HG03280 (cell line): ENCODE measurements at regions not wholly inside any gene's neighbourhood (a gene's known extent, or its start where the extent isn't known, plus 50 kb on each side); places are given as distances from the start of the nearest gene placed in this dataset.
"Not testable (repeated sequence)": the region's sequence is repeated elsewhere in the genome, so short reads cannot be mapped to it uniquely, and the experiment has no call there.

Experiments
- ATAC-seq: cut with Tn5 transposase; IDR thresholded peaks from one replicate; pipeline ENCODE4 v1.9.1; 2021; ENCODE audit warnings: mild to moderate bottlenecking, moderate library complexity; ENCODE audit not compliant: unreplicated experiment

DNA sequence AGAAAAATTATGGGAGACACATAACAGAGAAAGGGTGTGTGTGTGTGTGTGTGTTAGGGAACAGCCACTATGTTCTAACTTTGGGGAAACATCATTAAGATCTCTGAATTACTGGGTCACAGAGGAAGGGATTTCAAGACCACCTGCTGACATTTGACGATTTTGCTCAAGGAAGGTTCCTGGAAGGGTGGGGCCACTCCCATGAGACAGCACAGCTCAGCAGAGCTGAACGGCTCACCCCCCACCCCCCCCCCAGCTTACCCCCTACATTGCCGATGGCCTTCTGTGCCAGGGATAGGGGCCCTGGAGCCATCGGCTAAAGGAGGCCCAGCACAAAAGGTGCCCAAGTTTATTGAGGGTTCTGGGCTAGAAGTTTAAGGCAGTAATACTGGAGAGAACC, 122.4 kb downstream of the NPIPB11 start:
- ATAC-seq, result not testable (repeated sequence)

GRCh38 chr16:29278097-29278871, 128.2 kb downstream of the NPIPB11 start:
- ATAC-seq, result not testable (repeated sequence)

DNA sequence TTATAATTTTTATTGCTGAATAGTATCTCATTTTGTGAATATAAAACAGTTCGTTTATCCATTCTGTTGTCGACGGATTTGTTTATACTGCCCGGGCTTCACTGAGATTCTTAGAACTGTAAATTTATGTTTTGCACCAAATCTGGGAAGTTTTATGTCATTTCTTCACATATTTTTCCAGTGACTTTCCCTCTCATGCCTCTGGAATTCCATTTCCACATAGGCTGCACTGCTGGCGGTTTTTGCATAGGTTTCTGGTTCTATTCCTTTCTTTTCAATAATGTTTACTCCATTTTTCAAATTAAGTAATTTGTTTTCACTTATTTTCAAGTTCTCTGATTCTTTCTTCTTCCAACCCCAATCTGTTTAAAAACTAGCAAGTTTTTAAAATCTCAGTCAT, 130.1 kb downstream of the NPIPB11 start:
- not testable (repeated sequence) for ATAC-seq

DNA sequence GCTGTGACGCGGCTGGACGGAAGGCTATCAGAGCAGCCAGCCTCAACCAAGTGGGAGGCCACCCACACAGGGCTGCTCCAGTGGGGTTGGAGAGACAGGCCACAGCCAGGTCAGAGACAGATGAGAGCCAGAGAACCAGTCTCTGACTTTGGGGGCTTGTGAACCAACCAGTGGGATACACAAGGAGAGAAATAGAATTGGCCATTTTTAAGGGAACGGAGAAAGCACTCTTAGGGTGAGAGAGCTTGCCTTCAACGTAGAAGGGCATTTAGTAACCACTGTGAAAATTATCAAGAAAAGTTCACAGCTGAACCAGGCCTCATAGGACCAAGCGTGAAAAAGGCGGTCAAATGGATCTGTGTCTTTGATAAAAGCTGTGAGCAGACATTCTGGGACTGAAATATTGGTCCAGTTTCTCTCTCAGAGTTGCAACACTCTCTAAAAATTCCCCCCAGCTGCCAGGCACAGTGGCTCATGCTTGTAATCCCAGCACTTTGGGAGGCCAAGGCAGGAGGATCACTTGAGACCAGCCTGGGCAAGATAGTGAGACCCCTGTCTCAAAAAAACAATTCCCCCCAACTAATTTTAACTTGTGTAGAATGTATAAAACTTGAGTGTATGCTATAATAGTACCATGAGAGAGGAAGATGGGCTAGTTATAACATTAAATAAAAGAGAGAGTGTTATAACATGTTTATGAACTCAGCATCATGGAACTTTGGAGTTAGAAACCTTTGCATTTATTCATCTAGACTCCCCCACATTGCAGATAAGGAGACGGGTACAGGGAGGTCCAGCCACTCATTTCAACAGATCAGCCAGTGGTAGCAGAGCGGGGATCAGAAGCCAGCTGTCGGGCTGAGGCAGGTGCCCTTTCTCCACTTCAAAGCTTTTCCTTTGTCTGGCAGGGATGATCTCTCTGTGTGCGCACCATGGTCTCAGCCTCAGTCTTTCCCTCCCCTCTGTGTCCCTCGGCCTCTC, 132.2 kb downstream of the NPIPB11 start:
- ATAC-seq, result not testable (repeated sequence)

- ATAC-seq, result not testable (repeated sequence)
Measured at GRCh38 chr16:29273298-29274054, 133.0 kb downstream of the NPIPB11 start.

DNA sequence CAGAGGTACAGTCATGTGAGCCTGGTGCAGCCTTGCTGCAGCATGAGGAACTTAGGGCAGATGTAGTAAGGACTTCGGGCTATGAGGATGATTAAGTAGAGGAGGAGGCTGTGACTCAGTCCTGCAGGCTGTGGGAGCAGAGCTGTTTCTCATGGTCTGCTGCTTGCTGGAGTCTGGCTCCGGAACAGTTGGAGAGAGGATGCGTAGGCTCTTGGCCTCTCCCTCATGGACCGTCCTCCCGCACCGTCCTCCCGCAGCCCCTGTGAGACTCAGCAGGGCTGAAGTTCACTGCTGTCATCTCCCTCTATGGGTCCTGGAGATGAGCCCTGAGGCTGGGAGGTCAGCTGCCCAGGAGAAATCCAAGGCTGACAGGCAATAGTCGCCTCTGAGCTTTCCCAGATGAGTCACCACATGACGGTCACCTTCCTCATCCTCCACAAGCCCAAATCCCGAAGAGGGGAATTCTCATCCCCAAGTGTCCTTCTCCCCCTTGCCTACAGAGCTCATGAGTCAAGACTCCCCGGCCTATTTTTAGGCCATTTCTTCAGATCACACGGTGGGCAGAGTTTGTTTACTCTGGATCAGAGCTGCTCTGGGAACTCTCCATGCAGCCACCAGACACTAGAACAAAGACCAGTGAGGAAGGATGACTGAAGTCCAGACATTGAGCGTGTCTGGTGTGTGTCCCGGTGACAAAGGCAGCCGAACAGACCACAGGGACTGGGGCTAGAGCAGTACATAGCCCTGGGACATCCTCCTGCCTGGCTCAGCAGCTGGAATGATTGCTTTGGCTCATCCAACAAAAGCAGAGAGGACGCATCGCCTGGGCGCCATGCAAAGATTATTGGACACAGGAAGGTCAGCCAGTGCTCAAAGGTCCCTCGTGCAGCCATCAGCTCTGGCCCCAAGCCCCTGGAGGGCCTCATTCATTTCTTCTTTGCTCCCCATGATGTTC, 134.5 kb downstream of the NPIPB11 start:
- ATAC-seq, result not testable (repeated sequence)

DNA sequence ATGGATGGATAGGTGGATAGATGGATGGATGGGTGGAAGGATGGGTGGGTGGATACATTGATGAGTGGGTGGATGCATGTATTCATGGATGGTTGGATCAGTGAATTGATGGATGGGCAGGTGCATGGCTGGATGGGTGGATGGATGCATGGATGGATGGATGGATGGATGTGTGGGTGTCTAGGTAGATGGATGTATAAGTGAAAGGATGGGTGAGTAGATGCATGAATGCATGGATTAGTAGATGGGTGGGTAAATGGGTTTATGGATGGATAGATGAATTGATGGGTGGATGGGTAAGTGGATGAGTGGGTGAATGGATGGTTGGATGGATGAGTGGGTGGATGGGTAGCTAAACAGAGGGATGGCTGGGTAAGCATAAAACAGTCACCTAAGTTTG, 135.6 kb downstream of the NPIPB11 start:
- ATAC-seq, result not testable (repeated sequence)

- not testable (repeated sequence) for ATAC-seq
Measured at GRCh38 chr16:29270033-29270432, 136.5 kb downstream of the NPIPB11 start.

DNA sequence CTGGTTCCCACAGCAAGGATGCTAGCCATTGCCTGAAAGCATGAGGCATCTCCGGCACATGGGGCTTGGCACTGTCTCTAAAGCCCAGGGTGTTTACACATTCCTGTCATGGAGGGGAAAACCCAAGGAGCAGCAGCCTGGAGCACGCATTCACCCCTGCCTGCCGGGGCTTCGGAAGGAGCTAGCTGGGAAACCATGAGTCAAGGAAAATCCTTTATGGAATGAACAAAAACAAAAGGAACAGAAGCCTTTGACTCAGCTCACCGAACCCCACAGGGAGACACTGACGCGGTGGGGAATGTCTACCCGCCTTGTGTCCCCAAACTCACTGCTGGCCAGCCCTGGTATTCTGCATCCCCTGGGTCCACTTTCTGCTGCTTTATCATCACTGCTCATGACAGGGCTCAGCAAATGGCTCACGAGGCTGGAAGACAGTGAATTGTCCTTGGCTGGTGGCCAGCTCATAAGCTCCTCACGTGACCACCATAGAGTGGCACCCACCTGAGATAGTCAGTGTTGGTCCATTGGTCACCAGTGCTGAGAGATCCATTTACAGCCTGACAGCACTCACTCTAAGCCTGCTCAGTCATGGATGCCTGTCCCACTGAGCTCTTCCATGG, 137.2 kb downstream of the NPIPB11 start:
- not testable (repeated sequence) for ATAC-seq

- ATAC-seq, result not testable (repeated sequence)
Measured at GRCh38 chr16:29268785-29269191, 137.7 kb downstream of the NPIPB11 start.

GRCh38 chr16:29268348-29268747, 138.2 kb downstream of the NPIPB11 start:
- not testable (repeated sequence) for ATAC-seq

DNA sequence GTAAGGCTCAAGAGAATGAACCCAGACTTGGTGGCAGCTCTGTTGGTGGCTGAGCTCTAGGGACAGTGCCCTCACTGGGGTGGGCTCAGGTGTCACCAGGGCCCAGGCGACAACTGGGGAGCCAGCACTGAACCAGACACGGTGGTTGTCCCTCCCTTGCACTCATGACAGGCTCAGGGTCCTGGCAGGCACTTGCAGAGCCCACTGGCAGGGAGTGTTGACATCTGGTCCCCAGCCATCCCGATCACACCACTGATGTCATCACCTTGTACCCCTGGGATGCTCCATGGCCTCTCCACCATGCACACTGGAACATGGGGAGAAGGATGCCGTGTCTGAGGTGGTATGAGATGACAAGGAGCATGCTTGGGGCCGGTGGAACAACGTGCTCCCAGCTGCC, 138.6 kb downstream of the NPIPB11 start:
- ATAC-seq, result not testable (repeated sequence)

GRCh38 chr16:29267055-29267619, 139.4 kb downstream of the NPIPB11 start:
- not testable (repeated sequence) for ATAC-seq

DNA sequence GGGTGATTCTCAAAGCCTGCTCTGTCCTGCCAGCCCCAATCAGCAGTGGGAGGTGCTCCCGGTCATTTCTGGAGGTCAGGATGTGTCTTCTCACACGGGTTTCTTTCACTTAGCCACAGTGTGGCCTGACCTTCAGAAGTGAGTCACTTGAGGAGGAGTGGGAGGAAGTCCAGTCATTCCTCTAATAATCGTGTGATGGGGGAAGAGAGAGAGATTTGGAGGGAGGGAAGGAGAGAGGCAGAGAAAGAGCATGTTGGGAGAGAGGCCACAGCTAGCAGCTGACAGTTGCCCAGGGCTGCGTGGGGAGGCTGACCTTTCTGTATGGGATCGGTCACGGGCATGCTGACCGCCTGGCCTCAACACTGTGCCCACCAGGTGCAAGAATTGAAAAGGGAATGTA, 139.9 kb downstream of the NPIPB11 start:
- not testable (repeated sequence) for ATAC-seq

DNA sequence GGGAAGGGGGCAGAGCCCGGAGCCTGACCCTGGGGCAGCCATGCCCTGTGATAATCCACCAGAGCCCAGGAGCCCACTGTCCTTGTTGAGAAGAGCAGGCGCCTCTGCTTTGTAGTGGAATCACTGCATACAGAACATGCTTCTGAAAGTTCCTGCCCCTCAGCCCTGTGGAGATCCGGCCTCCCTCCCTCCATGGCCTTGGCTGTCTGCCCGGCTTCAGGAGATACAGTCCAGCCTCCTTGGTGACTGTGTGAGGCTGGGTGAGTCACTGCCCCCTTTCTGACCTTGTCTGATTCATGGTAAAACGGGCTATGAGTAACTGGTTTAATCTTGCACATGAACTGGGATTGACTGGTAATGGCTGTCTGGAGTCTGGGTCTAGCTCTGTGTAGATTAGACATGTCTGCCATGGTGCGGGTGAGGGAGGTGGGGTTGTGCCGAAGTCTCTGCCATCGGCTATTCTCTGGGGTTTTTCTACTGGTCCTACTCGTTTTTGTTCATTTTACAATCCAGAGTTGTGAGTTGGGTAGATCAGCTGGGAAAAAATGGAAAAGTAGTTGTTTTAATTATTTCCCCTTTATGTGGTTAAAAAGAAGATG, 141.2 kb downstream of the NPIPB11 start:
- ATAC-seq, result not testable (repeated sequence)

GRCh38 chr16:29264080-29264837, 142.3 kb downstream of the NPIPB11 start:
- ATAC-seq, result not testable (repeated sequence)

DNA sequence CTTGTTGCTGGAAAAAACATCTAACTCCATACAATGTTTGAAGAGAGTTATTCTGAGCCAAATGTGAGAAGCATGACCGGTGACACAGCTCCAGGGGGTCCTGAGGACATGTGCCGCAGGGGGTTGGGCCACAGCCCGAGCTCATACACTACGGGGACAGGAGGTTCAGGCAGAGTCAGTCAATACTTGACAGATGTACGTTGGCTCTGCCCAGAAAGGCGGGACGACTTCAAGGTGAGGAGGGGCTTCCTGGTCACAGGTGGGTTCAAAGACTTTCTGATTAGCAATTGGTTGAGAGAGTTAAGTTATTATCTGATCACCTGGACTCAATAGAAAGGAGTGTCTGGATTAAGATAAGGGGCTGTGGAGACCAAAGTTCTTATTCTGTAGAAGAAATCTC, 143.8 kb downstream of the NPIPB11 start:
- not testable (repeated sequence) for ATAC-seq
